HepG2 (cell line): ENCODE measurements at regions not wholly inside any gene's neighbourhood (a gene's known extent, or its start where the extent isn't known, plus 50 kb on each side); places are given as distances from the start of the nearest gene placed in this dataset.

Source experiments
- CHD2 ChIP-seq: IDR thresholded peaks from 2 replicates; pipeline ENCODE4 v1.6.1; 2011; ENCODE audit warnings: low read depth, low read length, improper control_type of control experiment
- CTCF ChIP-seq: sonication (generic); formaldehyde crosslinking; IDR thresholded peaks from 2 replicates; pipeline ENCODE4 v1.5.0; 2020; ENCODE audit warnings: mild to moderate bottlenecking, missing genetic modification reagents, moderate library complexity
- ESRRA ChIP-seq: sonication (generic); formaldehyde crosslinking; IDR thresholded peaks from 2 replicates; pipeline ENCODE4 v1.5.1; 2020; ENCODE audit warnings: mild to moderate bottlenecking, low read depth, missing genetic modification reagents
- FOXA3 ChIP-seq: IDR thresholded peaks from 2 replicates; pipeline ENCODE4 v1.6.1; 2016; ENCODE audit warnings: missing genetic modification reagents, missing compliant biosample characterization
- POLR2A ChIP-seq, 2 experiments: IDR thresholded peaks; 2 replicates each; pipeline ENCODE4 v1.6.1; 2011; ENCODE audit warnings: low read depth in 2 of 2, low read length in 2 of 2, mild to moderate bottlenecking in 1 of 2, moderate library complexity in 1 of 2; ENCODE audit not compliant: insufficient read depth in 1 of 2
- POLR2AphosphoS5 ChIP-seq: IDR thresholded peaks from 2 replicates; pipeline ENCODE4 v1.6.1; 2012; ENCODE audit warnings: low read depth, low read length
- SP2 ChIP-seq: sonication (generic); formaldehyde crosslinking; IDR thresholded peaks from 2 replicates; pipeline ENCODE4 v1.5.1; 2020; ENCODE audit warnings: mild to moderate bottlenecking, missing genetic modification reagents
- TBL1XR1 ChIP-seq: fragments of 150-350 bp; IDR thresholded peaks from 2 replicates; pipeline ENCODE4 v1.6.1; 2014; ENCODE audit warnings: borderline replicate concordance, low read length; ENCODE audit not compliant: partially characterized antibody
- UBTF ChIP-seq: sonication (generic); formaldehyde crosslinking; IDR thresholded peaks from 2 replicates; pipeline ENCODE4 v1.4.0; 2020; ENCODE audit warnings: mild to moderate bottlenecking, missing genetic modification reagents
- ZNF614 ChIP-seq: IDR thresholded peaks from 2 replicates; pipeline ENCODE4 v1.6.1; 2018; ENCODE audit warnings: missing biosample characterization, missing genetic modification reagents, inconsistent platforms, borderline replicate concordance
- ZNF644 ChIP-seq: IDR thresholded peaks from 2 replicates; pipeline ENCODE4 v1.6.1; 2016; ENCODE audit warnings: low read depth

GRCh38 chr9:1946526-1947283, 68.4 kb upstream of the SMARCA2 start:
- TF ChIP-seq POLR2A (IDR thresholded peaks at IDR 0.05; ENCODE audit: insufficient read depth in 1 of 2, low read depth in 2 of 2, low read length in 2 of 2) (no peak), CTCF (CRISPR knock-in tag) (no peak), SP2 (no peak), TBL1XR1 (no peak), UBTF (CRISPR knock-in tag) (no peak), POLR2AphosphoS5 (no peak), ESRRA (no peak), FOXA3 (CRISPR knock-in tag) (no peak), ZNF644 (no peak), CHD2 (no peak), ZNF614 (CRISPR knock-in tag) (no peak)
